Adrenal gland (tissue), 9 donors: ENCODE measurements at regions not wholly inside any gene's neighbourhood (a gene's known extent, or its start where the extent isn't known, plus 50 kb on each side); places are given as distances from the start of the nearest gene placed in this dataset.

ENCODE experiments used
- DNase-seq, 7 donors: peaks; one replicate each; pipeline ENCODE4 v3.0.0-alpha.2; 2019 to 2020
- H3K27ac ChIP-seq, 5 donors: fragments of 200-600 bp; sonication (generic) in 4 of 5; 1 replicate in 3 of 5; 2 replicates in 2 of 5; pipeline versions ENCODE4 v1.5.1 to v1.8.0; 2016 to 2020; ENCODE audit warnings: mild to moderate bottlenecking in 1 of 5
- H3K27me3 ChIP-seq: fragments of 200-600 bp; 2 replicates; pipeline ENCODE4 v1.8.0; 2021
- H3K36me3 ChIP-seq, 2 donors: fragments of 200-600 bp; replicated peaks in 1 of 2; 1 replicate in 1 of 2; 2 replicates in 1 of 2; pipeline versions ENCODE4 v1.5.1 to v1.8.0; 2018 to 2022
- H3K4me1 ChIP-seq, 2 donors: fragments of 200-600 bp; replicated peaks in 1 of 2; 1 replicate in 1 of 2; 2 replicates in 1 of 2; pipeline versions ENCODE4 v1.5.1 to v1.8.0; 2018 to 2021
- H3K4me3 ChIP-seq, 4 donors: fragments of 200-600 bp; sonication (generic) in 3 of 4; one replicate each; pipeline ENCODE4 v1.5.1; 2016 to 2018
- H3K9me3 ChIP-seq, 3 donors: fragments of 200-600 bp; sonication (generic) in 1 of 3; replicated peaks in 1 of 3; 1 replicate in 2 of 3; 2 replicates in 1 of 3; pipeline versions ENCODE4 v1.5.1 to v1.8.0; 2016 to 2021
- POLR2A ChIP-seq, 2 donors: fragments of 450-650 bp; IDR thresholded peaks; one replicate each; pipeline ENCODE4 v1.6.1; 2017; ENCODE audit warnings: antibody characterized with exemption in 2 of 2, mild to moderate bottlenecking in 2 of 2, moderate library complexity in 1 of 2
- WGBS, 4 donors: extraction: QIAGEN DNeasy Blood & Tissue Kit in 2 of 4; methylation state at CpG; one replicate each; pipeline versions ENCODE4 v1.1.5 to v1.1.7; 2013 to 2017; 5-methylcytosine and 5-hydroxymethylcytosine counted together
- intact Hi-C, 2 donors: fragments of 100-400 bp; cut with DNase I; formaldehyde crosslinking; loops; one replicate each; pipeline versions ENCODE4 v1.14.1 to v1.15.0; 2022 to 2023
- TF ChIP-seq, protein P1 (sequence below), 6 experiments: fragments of 450-650 bp in 4 of 6; fragments of 200-600 bp in 2 of 6; sonication (generic) in 1 of 6; IDR thresholded peaks; 1 replicate in 5 of 6; 2 replicates in 1 of 6; pipeline versions ENCODE4 v1.5.1 to v1.8.0; 2016 to 2021; ENCODE audit warnings: antibody characterized with exemption in 6 of 6, mild to moderate bottlenecking in 2 of 6, moderate library complexity in 1 of 6
- donor health status: healthy with polysubstance abuse.
- donor health status: Bipolar disorder and iron deficiency.
- donor health status: DM: yes; HTN: yes; CAD: no.
- donor health status: DM: no; HTN: no; CAD: no.
- donor health status: DM: no; HTN: no; CAD: no.

DNA sequence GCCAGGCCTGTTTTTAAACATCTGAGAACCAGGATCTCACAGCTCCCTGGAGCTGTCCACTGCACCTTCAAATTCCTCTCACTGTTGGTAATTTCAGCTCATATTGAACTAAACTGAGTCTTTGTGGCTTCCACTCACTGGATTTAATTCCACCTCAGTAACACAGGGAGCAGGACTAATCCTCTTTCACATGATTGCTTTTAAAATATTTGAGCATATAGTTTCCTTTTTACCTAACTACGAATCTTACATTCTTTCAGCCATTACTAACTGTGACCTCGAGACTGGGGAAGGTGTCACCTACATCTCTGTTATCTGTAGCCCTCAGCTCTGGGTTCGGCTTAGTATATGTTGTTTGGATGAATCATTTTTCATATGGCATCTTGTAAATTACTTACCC, 194.3 kb upstream of the C2CD4B start:
- no peak overlapping the region for H3K27ac ChIP-seq
- no peak for DNase-seq
- no peak overlapping the region for H3K4me3 ChIP-seq
- H3K9me3 ChIP-seq = no peaks in the 10 kb centered on the region
- no peaks in the 10 kb centered on the region for H3K36me3 ChIP-seq
- no peak for TF ChIP-seq POLR2A (IDR thresholded peaks at IDR 0.05)
- TF ChIP-seq, protein P1, sequence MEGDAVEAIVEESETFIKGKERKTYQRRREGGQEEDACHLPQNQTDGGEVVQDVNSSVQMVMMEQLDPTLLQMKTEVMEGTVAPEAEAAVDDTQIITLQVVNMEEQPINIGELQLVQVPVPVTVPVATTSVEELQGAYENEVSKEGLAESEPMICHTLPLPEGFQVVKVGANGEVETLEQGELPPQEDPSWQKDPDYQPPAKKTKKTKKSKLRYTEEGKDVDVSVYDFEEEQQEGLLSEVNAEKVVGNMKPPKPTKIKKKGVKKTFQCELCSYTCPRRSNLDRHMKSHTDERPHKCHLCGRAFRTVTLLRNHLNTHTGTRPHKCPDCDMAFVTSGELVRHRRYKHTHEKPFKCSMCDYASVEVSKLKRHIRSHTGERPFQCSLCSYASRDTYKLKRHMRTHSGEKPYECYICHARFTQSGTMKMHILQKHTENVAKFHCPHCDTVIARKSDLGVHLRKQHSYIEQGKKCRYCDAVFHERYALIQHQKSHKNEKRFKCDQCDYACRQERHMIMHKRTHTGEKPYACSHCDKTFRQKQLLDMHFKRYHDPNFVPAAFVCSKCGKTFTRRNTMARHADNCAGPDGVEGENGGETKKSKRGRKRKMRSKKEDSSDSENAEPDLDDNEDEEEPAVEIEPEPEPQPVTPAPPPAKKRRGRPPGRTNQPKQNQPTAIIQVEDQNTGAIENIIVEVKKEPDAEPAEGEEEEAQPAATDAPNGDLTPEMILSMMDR (IDR thresholded peaks at IDR 0.05) = no peak
- H3K4me1 ChIP-seq = no peaks in the 10 kb centered on the region
- H3K27me3 ChIP-seq = peaks cover 9% of the 10 kb centered on the region
- intact Hi-C loops = no loop called here
- WGBS, 4 donors = 51 to 76% (median 63%) methylated on average over 3 of the region's 3 CpGs

DNA sequence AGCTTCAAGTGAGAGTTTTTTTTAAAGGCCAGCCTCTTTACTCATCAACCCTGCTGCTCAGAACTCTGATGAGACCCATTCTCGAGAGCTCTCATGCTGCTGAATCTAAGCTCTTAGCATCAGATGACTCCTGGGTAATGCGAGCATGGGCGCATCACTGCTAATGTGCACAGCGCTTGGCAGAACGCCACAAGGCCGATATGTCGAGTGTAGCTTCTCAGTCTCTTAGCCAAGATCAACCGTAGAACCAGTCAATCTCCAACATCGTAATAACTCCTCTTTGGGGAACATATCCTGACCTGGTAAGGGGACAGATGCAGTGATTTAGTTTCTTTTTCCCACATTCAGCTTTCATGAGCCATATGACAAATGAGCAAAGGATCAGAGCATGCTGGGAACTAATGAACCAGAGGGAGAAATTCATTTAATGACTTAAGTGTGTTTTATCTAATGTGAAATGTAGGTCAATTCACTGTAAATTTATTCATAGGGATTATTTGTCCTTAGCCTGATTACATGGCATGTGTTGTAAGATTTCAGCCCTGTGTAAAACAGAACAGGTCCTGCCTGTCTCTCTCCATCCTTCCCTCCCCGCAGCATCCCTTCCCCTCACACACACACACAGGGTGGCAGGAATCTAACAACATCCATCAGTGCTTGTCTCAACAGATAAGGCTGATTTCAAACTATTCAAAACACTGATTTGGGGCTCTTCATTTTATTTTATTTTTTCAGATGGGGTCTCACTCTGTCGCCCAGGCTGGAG, 195.4 kb upstream of the C2CD4B start:
- intact Hi-C loops = no loop called here
- Histone ChIP-seq H3K9me3 (no peaks in the 10 kb centered on the region), H3K36me3 (no peaks in the 10 kb centered on the region), H3K27me3 (peaks cover 9% of the 10 kb centered on the region), H3K27ac (no peak overlapping the region), H3K4me1 (no peaks in the 10 kb centered on the region), H3K4me3 (no peak overlapping the region)
- TF ChIP-seq POLR2A (IDR thresholded peaks at IDR 0.05) = no peak
- TF ChIP-seq, protein P1 (IDR thresholded peaks at IDR 0.05) = no peak
- peak; percentile 23 to 79 (median 48) for DNase-seq
- WGBS, 4 donors = 36 to 60% (median 47%) methylated on average over 11 of the region's 11 CpGs

DNA sequence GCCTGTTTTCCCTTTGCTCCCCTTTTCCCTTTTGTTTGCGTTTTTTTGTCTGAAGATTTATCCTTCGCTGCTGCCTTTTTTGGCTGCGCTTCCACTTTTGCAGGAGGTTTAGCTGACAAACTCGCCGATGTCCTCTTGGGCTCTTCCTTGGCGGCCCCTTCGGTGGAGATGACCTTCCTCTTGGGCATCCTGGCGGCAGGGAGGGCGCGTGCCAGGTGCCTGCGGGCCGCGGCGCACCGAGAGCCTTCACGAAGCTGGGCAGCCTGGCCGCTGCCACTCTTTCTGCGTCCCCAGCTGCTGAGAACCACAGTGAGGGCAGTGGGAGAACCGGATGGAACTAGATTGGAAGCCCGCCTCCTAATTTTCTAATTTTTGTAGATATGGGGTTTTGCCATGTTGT, 197.1 kb upstream of the C2CD4B start:
- peaks cover 9% of the 10 kb centered on the region for H3K27me3 ChIP-seq
- no peak overlapping the region for H3K27ac ChIP-seq
- TF ChIP-seq, protein P1 (IDR thresholded peaks at IDR 0.05) = no peak
- TF ChIP-seq POLR2A (IDR thresholded peaks at IDR 0.05) = no peak
- no peak for DNase-seq
- intact Hi-C loops = no loop called here
- no peaks in the 10 kb centered on the region for H3K36me3 ChIP-seq
- no peak overlapping the region for H3K4me3 ChIP-seq
- 83 to 90% (median 87%) methylated on average over 15 to 20 of the region's 20 CpGs for WGBS, 4 donors
- H3K4me1 ChIP-seq = no peaks in the 10 kb centered on the region
- H3K9me3 ChIP-seq = no peaks in the 10 kb centered on the region

DNA sequence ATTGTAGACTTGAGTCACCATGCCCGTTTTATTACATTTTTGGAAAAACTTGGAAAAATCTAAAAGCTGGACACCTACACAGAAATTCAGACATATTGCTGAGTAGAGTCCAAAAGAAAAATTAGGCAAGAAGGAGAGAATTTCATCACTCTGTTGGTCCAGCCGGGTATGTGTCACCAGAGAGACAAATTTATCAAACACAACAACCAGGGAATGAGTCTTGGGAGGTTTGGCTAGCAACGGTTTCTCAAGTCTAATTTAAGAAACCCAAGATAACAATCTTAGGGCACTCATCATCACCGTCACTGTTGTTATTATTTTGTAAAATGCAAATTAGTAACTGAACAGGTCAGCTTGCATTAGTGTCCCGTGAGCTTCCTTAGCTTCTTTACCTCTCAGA, 197.5 kb upstream of the C2CD4B start:
- Histone ChIP-seq H3K36me3 (no peaks in the 10 kb centered on the region), H3K27me3 (peaks cover 9% of the 10 kb centered on the region), H3K4me1 (no peaks in the 10 kb centered on the region), H3K9me3 (no peaks in the 10 kb centered on the region), H3K27ac (no peak overlapping the region), H3K4me3 (no peak overlapping the region)
- intact Hi-C loops = no loop called here
- 40 to 48% (median 43%) methylated on average over 5 of the region's 5 CpGs for WGBS, 4 donors
- TF ChIP-seq POLR2A (IDR thresholded peaks at IDR 0.05) = no peak
- TF ChIP-seq, protein P1 (IDR thresholded peaks at IDR 0.05) = no peak
- no peak for DNase-seq
